ENCODE measurements at regions not wholly inside any gene's neighbourhood (a gene's known extent, or its start where the extent isn't known, plus 50 kb on each side); places are given as distances from the start of the nearest gene placed in this dataset.

DNA sequence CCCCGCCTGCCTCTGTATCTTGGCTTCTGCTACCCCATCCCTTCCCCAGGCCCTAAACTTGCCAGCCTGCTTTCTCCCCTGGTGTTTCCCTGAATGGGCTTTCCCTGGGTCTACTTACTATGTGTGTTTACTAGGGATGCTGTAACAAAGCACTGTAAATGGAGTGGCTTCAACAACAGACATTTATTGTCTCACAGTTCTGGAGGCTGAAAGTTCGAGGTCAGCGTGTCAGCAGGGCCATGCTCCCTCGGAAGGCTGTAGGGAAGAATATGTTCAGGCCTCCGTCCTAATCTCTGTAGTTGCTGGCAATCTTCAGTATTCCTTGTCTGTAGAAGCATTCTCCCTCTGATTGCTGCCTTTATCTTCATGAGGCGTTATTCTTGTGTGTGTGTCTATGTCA lies 113.6 kb downstream of the DDX1 start:
- H3K4me2 ChIP-seq (ENCODE audit: insufficient read depth, low read length) = no peak overlapping the region
- DNase-seq (ENCODE audit: insufficient read length, low spot score, missing footprints) = no peak
- TF ChIP-seq, protein P1, sequence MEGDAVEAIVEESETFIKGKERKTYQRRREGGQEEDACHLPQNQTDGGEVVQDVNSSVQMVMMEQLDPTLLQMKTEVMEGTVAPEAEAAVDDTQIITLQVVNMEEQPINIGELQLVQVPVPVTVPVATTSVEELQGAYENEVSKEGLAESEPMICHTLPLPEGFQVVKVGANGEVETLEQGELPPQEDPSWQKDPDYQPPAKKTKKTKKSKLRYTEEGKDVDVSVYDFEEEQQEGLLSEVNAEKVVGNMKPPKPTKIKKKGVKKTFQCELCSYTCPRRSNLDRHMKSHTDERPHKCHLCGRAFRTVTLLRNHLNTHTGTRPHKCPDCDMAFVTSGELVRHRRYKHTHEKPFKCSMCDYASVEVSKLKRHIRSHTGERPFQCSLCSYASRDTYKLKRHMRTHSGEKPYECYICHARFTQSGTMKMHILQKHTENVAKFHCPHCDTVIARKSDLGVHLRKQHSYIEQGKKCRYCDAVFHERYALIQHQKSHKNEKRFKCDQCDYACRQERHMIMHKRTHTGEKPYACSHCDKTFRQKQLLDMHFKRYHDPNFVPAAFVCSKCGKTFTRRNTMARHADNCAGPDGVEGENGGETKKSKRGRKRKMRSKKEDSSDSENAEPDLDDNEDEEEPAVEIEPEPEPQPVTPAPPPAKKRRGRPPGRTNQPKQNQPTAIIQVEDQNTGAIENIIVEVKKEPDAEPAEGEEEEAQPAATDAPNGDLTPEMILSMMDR (IDR thresholded peaks at IDR 0.05; ENCODE audit: extremely low read depth, low read depth, low read length) = no peak
- no peak overlapping the region for H3K27ac ChIP-seq (ENCODE audit: low read depth, low read length)
- H3K27me3 ChIP-seq (ENCODE audit: insufficient read depth, low read length) = no peaks in the 10 kb centered on the region
- no peaks in the 10 kb centered on the region for H3K36me3 ChIP-seq (ENCODE audit: insufficient read depth, low read length)
- no peaks in the 10 kb centered on the region for H3K79me2 ChIP-seq (ENCODE audit: insufficient read depth, low read length)
- no peak overlapping the region for H3K4me3 ChIP-seq (ENCODE audit: insufficient read depth, low read length)
- no peaks in the 10 kb centered on the region for H4K20me1 ChIP-seq (ENCODE audit: insufficient read depth, low read length)
- H3K9me3 ChIP-seq (ENCODE audit: low read depth, low read length) = no peaks in the 10 kb centered on the region
- no peaks in the 10 kb centered on the region for H3K4me1 ChIP-seq (ENCODE audit: insufficient read depth, low read length)
- H2AFZ ChIP-seq (ENCODE audit: low read length) = no peak overlapping the region

DNA sequence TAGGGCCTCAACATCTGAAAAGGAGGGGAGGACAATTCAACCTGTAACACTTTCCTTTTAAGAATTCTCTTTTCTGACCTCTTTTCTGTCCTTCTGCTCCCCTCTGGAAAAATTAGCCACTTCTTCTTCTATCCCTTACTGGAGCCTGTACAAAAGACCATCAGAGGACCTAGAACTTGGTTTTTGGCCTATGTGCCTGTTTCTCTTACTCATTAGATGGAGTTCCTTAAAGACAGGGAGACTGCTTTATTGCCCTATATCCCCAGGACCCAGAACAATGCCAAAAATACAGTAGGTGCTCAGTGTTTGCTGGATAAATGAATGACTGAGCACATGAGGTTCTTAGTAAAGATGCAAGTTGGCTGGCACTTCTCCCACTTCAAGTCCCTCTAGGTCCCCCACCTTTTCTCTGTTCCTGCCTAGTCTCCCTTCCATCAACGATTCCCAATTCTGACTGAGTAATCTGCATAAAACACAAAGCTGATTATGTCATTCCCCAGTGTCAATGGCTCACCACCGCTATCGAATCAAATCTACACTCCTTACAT lies 114.2 kb downstream of the DDX1 start:
- Histone ChIP-seq H3K4me1 (ENCODE audit: insufficient read depth, low read length) (no peaks in the 10 kb centered on the region), H3K36me3 (ENCODE audit: insufficient read depth, low read length) (no peaks in the 10 kb centered on the region), H3K27me3 (ENCODE audit: insufficient read depth, low read length) (no peaks in the 10 kb centered on the region), H4K20me1 (ENCODE audit: insufficient read depth, low read length) (no peaks in the 10 kb centered on the region), H3K9me3 (ENCODE audit: low read depth, low read length) (no peaks in the 10 kb centered on the region), H3K4me2 (ENCODE audit: insufficient read depth, low read length) (no peak overlapping the region), H3K79me2 (ENCODE audit: insufficient read depth, low read length) (no peaks in the 10 kb centered on the region), H3K27ac (ENCODE audit: low read depth, low read length) (no peak overlapping the region), H3K4me3 (ENCODE audit: insufficient read depth, low read length) (no peak overlapping the region), H2AFZ (ENCODE audit: low read length) (no peak overlapping the region)
- no peak for DNase-seq (ENCODE audit: insufficient read length, low spot score, missing footprints)
- TF ChIP-seq, protein P1 (IDR thresholded peaks at IDR 0.05; ENCODE audit: extremely low read depth, low read depth, low read length) = no peak

DNA sequence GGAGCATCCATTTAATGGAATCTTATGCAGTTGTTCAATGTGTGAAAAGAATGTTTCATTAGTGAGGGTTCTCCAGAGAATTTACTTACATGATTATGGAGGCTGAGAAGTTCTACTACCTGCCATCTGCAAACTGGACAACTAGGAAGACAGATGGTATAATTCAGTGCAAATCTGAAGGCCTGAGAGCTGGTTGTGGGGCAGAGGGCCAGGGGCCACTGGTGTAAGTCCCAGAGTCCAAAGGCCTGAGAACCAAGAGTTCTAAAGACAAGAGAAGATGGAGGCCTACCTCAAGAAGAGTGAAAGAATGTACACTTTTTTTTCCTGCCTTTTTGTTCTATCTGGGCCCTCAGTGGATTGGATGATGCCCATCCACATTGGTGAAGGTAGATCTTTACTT lies 114.8 kb downstream of the DDX1 start:
- Histone ChIP-seq H3K27me3 (ENCODE audit: insufficient read depth, low read length) (no peaks in the 10 kb centered on the region), H3K9me3 (ENCODE audit: low read depth, low read length) (no peaks in the 10 kb centered on the region), H2AFZ (ENCODE audit: low read length) (no peak overlapping the region), H3K79me2 (ENCODE audit: insufficient read depth, low read length) (no peaks in the 10 kb centered on the region), H4K20me1 (ENCODE audit: insufficient read depth, low read length) (no peaks in the 10 kb centered on the region), H3K4me2 (ENCODE audit: insufficient read depth, low read length) (no peak overlapping the region), H3K4me1 (ENCODE audit: insufficient read depth, low read length) (no peaks in the 10 kb centered on the region), H3K36me3 (ENCODE audit: insufficient read depth, low read length) (no peaks in the 10 kb centered on the region), H3K27ac (ENCODE audit: low read depth, low read length) (no peak overlapping the region), H3K4me3 (ENCODE audit: insufficient read depth, low read length) (no peak overlapping the region)
- DNase-seq (ENCODE audit: insufficient read length, low spot score, missing footprints) = no peak
- TF ChIP-seq, protein P1 (IDR thresholded peaks at IDR 0.05; ENCODE audit: extremely low read depth, low read depth, low read length) = no peak

DNA sequence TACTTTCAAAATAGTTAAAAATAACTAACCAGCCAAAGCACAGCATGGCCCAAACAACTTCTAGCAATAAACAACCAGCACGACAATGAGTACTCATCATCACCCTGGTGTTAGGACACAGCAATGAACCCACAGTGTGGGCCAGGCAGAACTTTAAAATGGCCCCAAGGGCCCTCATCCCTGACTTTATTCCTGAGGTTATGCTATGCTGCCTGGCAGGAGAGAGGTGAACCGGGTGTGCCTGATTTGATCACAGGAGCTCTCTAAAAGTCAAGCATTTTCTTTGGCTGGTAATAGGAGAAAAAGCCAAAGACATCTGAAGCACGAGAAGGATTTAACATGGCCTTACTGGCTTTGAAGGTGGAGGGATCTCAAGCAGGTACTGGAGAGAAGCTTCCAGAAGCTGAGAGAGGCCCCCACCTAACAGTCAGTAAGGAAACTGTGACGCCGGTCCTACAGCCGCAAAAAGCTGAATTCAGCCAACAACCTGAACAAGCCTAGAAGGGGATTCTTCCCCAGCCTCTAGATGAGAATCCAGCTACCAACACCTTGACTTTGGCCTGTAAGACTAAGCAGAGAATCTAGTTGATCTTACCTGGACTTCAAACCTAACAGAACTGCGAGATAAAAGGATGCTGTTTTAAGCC lies 115.4 kb downstream of the DDX1 start:
- H3K79me2 ChIP-seq (ENCODE audit: insufficient read depth, low read length) = no peaks in the 10 kb centered on the region
- H3K4me2 ChIP-seq (ENCODE audit: insufficient read depth, low read length) = no peak overlapping the region
- H4K20me1 ChIP-seq (ENCODE audit: insufficient read depth, low read length) = no peaks in the 10 kb centered on the region
- H2AFZ ChIP-seq (ENCODE audit: low read length) = no peak overlapping the region
- H3K4me1 ChIP-seq (ENCODE audit: insufficient read depth, low read length) = no peaks in the 10 kb centered on the region
- no peak overlapping the region for H3K4me3 ChIP-seq (ENCODE audit: insufficient read depth, low read length)
- H3K9me3 ChIP-seq (ENCODE audit: low read depth, low read length) = no peaks in the 10 kb centered on the region
- H3K27ac ChIP-seq (ENCODE audit: low read depth, low read length) = no peak overlapping the region
- TF ChIP-seq, protein P1 (IDR thresholded peaks at IDR 0.05; ENCODE audit: extremely low read depth, low read depth, low read length) = no peak
- DNase-seq (ENCODE audit: insufficient read length, low spot score, missing footprints) = no peak
- no peaks in the 10 kb centered on the region for H3K36me3 ChIP-seq (ENCODE audit: insufficient read depth, low read length)
- no peaks in the 10 kb centered on the region for H3K27me3 ChIP-seq (ENCODE audit: insufficient read depth, low read length)

Data from osteoblast (primary cell).